NK-92 treated with Interleukin-12 subunit alpha and Interleukin-12 subunit beta, amount 100 ng/mL, for 24 hours (cell line): ENCODE measurements at regions not wholly inside any gene's neighbourhood (a gene's known extent, or its start where the extent isn't known, plus 50 kb on each side); places are given as distances from the start of the nearest gene placed in this dataset.

ENCODE experiments used
- DNase-seq: peaks from one replicate; lab custom pipeline; 2025; lab: John Stamatoyannopoulos, UW

DNA sequence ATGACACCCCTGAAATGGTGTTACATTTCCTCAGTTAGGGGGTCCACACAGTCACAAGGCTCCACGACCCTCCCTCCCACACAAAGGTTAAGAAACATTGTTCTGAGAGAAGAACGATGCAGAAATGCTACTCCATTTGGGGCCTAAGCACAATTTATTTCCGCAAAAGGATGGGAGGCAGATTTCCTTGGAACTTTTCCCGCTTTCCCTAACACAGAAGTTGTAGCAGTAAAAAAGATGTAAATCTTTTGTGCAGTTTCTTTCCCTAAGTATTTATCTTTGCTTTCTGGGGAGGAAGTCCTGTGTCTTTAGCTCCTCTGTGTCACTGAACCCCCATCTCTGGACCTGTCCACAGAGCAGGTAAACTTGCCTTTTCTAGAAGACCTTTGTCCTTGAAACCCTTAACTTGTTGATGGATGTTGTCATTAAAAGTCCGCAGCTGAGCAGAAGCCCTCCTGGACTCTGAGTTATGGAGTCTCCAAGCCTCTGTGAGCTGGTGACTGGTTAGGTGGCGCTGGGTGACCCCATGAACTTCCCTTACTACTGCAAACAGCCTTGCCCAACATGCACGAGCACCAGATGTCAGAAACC lies 67.2 kb upstream of the SHISA3 start:
- DNase-seq = no peak

DNA sequence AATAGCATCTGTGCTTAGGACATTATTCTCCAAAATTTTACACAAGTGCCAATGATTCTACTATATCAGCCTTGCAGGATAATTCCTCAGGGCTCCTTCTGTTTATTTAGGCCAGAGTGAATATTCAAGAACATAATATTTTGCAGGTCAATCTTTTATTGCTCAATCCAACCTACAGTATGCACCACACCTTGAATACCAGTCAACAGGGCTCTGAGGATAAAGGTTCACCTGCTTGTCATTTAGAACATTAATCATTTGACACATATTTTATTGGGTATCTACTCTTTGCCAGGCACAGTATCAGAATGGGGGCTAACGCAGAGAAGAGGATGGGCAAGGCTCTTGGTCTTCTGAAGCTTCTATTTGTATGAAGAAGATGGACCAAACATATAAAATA lies 66.2 kb upstream of the SHISA3 start:
- DNase-seq = no peak

DNA sequence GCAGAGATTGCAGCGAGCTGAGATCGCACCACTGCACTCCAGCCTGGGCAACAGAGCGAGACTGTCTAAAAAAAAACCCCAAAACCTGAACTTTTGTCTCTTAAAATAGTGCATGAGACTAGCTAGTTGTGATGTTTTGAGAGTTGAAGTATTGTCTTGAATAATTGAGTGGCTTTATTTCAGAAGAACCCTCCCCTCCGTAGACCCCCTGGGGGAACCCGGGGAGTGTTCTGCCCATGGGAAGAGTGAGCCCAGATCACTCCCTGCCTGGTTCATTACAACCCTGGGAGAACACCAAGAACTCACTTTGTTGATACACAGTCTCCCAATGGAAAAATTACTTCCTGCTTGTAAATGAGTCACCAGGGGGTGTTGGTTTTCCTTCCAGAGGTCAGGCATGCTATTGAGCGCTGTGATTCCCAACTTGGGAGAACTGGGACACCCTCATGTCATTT lies 65.3 kb upstream of the SHISA3 start:
- DNase-seq = no peak

GRCh38 chr4:42339935-42340406 lies 57.3 kb upstream of the SHISA3 start:
- DNase-seq = no peak

- no peak for DNase-seq
Observed at GRCh38 chr4:42341518-42342026, 55.7 kb upstream of the SHISA3 start.

- DNase-seq = no peak
Observed at GRCh38 chr4:42342459-42342858, 54.8 kb upstream of the SHISA3 start.

GRCh38 chr4:42344309-42344708 lies 53.0 kb upstream of the SHISA3 start:
- DNase-seq = no peak

DNA sequence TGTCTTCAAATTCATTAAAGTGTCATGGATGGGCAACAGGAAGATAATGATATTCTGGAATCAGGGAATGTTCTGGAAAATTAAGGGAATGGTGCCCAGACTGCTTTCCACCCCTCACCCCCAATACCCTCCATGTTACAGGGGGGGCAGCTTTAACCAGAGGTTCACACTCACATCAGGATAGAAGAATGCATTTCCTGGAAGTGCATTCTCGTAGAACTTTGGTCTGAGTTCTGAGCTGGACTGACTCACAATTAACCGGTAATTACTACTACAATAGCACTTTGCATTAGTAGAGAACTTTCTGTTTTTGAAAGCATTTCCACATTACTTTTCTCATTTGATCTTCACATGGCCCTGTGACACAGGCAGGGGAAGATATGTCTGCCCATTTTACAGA lies 52.5 kb upstream of the SHISA3 start:
- DNase-seq = no peak

DNA sequence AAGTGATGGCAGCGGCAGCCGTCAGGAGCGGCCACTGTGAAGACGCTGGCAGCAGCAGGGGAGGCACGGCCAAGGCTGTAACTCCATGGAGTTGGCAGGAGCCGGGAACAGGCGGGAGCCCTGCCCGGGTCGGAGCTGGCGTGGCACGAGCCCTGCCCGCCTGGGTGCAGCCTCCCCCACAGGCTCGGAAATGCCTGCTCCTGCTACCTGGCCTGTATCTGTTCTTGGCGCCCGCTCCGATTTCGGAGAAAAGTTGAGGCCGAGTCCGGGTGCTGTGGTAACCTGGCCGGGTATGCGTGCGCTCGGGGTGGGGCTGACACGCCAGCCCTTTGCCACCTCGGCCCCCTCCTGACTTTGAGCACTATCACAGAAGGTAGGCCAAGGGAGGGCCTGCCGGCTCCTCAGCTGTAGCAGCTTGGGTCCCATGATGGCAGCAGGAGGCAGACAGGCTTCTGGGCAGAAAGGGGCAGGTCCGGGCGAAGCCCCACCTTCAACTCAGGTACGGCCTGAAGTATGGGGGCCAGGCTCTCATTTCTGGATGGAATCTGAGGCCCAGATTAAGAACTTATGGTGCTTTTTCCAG lies 51.2 kb upstream of the SHISA3 start:
- DNase-seq = no peak

DNA sequence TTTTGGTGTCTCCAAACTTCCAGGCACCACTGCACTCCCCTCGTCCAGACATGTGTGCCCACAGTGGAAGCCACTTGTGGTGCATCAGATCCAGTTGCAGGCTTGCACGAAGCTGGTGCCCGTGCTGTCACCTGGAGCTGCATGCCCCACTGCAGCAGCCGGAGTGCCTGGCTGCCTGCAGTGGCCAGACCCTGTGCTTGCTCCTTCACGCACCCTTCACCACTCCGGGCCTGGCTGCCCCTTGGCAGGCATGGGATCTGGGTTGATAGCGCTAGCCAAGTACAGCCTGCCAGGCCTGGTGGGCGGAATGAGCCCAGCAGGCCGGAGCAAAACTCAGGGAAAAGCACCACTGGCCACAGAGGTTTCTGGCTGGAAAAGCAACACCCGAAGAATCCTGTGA lies 50.2 kb upstream of the SHISA3 start:
- DNase-seq = no peak
